ENCODE measurements at regions not wholly inside any gene's neighbourhood (a gene's known extent, or its start where the extent isn't known, plus 50 kb on each side); places are given as distances from the start of the nearest gene placed in this dataset.

DNA sequence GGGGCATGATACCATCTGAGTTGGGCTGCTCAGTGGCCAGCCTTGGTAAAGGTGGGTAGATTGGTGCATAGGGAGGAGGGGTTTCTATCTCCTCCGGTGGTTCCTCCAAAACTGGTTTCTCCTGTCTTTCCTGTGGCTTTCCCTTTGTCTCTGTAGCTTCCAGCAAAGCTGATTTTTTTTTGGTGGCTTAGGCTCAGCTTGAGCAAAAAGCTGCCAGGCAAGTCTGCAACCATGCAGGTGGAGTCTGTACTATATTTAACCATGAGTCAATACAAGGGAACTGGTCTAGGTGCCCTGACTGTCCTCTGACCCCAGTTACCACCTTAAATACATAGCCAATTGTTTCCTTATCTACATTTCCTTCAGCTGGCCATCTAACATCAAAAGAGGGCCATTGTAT is 64.0 kb upstream of the ZNF681 start:
- Histone ChIP-seq H3K27ac (no peak overlapping the region), H3K9me3 (peaks cover 38 to 52% of the 10 kb centered on the region in 2 donors)
- no peak for TF ChIP-seq POLR2A (IDR thresholded peaks at IDR 0.05)
- TF ChIP-seq, protein P1, sequence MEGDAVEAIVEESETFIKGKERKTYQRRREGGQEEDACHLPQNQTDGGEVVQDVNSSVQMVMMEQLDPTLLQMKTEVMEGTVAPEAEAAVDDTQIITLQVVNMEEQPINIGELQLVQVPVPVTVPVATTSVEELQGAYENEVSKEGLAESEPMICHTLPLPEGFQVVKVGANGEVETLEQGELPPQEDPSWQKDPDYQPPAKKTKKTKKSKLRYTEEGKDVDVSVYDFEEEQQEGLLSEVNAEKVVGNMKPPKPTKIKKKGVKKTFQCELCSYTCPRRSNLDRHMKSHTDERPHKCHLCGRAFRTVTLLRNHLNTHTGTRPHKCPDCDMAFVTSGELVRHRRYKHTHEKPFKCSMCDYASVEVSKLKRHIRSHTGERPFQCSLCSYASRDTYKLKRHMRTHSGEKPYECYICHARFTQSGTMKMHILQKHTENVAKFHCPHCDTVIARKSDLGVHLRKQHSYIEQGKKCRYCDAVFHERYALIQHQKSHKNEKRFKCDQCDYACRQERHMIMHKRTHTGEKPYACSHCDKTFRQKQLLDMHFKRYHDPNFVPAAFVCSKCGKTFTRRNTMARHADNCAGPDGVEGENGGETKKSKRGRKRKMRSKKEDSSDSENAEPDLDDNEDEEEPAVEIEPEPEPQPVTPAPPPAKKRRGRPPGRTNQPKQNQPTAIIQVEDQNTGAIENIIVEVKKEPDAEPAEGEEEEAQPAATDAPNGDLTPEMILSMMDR (IDR thresholded peaks at IDR 0.05): no peak
- TF ChIP-seq EP300 (IDR thresholded peaks at IDR 0.05; ENCODE audit: low read depth): no peak
- no peak for TF ChIP-seq POLR2AphosphoS5 (IDR thresholded peaks at IDR 0.05)

DNA sequence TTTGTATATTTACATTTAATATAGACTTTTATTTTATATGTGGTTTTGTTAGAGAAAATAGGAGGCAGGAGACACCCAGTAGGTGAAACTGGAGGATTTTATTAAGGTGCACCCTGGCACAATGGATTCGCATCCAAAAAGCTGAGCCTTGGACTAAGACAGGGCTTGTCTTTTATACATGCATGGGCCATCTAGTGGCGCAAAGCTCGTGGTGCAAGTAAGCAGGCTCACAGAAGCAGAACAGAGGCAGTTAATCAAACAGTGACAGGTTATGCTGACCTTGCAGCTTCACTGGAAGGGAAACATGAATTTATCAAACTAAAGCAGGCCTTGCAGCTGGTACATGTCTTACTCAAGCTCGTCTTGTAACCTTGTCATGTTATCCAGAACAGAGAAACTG is 58.8 kb upstream of the ZNF681 start:
- Histone ChIP-seq H3K4me1 (no peaks in the 10 kb centered on the region), H3K27me3 (no peaks in the 10 kb centered on the region), H3K36me3 (no peaks in the 10 kb centered on the region), H3K9me3 (peaks cover 11 to 24% of the 10 kb centered on the region in 2 donors), H3K4me3 (no peak overlapping the region), H3K27ac (no peak overlapping the region)
- in situ Hi-C loops (cut with MboI; ENCODE audit: low pct_ligation_motif_present in 1 of 4, low pct_unique_long_range_greater_than_20kb in 1 of 4, low sequenced_read_pairs in 3 of 4): no loop called here
- WGBS, 2 donors (ENCODE audit: low coverage in 1 of 2): 71 to 81% methylated on average over 3 to 4 of the region's 4 CpGs
- TF ChIP-seq, protein P1 (IDR thresholded peaks at IDR 0.05): peak in 3 of 5 experiments; percentile 30 to 37 (median 34)
- no peak for TF ChIP-seq POLR2AphosphoS5 (IDR thresholded peaks at IDR 0.05)
- peak; percentile 28 for DNase-seq
- intact Hi-C loops (cut with DNase I; ENCODE audit: low total_unique reads): no loop called here

More for the DNA sequence above, 64.0 kb upstream of the ZNF681 start:
- in situ Hi-C loops (cut with MboI; ENCODE audit: low pct_ligation_motif_present in 1 of 4, low pct_unique_long_range_greater_than_20kb in 1 of 4, low sequenced_read_pairs in 3 of 4) (no loop called here), intact Hi-C loops (cut with DNase I; ENCODE audit: low total_unique reads) (no loop called here)
- H3K36me3 ChIP-seq: peaks cover 0 to 4% (median 0%) of the 10 kb centered on the region in 4 donors
- DNase-seq: no peak
- H3K4me3 ChIP-seq: no peak overlapping the region
- H3K4me1 ChIP-seq: no peaks in the 10 kb centered on the region
- WGBS, 2 donors (ENCODE audit: low coverage in 1 of 2): 61% methylated on average over 1 of the region's 1 CpG; no CpG with 5 or more reads in 1 of the 2 donors
- no peaks in the 10 kb centered on the region for H3K27me3 ChIP-seq

DNA sequence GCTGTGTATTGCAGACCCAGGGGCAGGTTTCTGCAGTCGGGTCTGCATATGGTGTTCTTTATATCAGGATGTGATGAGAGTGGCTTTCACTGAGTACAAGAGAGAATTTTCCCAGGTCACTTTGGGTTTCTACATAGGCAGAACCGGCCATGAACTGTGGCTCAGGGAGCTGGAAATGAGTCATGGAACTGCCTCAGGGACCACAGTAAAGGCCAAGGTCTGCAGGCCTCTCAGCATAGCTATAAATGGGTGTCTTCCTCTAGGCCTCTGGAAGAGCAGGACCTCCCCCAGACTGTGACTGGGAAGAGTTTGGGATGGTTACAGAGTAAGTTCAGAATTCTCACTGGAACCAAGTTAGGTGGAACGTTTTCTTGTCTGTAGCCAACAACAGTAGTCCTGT is 51.8 kb upstream of the ZNF681 start:
- intact Hi-C loops (cut with DNase I; ENCODE audit: low total_unique reads): no loop called here
- 0 to 60% methylated on average over 1 to 3 of the region's 3 CpGs for WGBS, 2 donors (ENCODE audit: low coverage in 1 of 2)

More for the DNA sequence above, 51.8 kb upstream of the ZNF681 start:
- H3K9me3 ChIP-seq: peaks cover 0 to 3% of the 10 kb centered on the region in 2 donors
- no peak for DNase-seq
- no peak overlapping the region for H3K4me3 ChIP-seq
- TF ChIP-seq EP300 (IDR thresholded peaks at IDR 0.05; ENCODE audit: low read depth) (no peak), POLR2AphosphoS5 (IDR thresholded peaks at IDR 0.05) (no peak), POLR2A (IDR thresholded peaks at IDR 0.05) (no peak)
- TF ChIP-seq, protein P1 (IDR thresholded peaks at IDR 0.05): no peak
- H3K36me3 ChIP-seq: peaks cover 0 to 5% (median 2%) of the 10 kb centered on the region in 4 donors
- in situ Hi-C loops (cut with MboI; ENCODE audit: low pct_ligation_motif_present in 1 of 4, low pct_unique_long_range_greater_than_20kb in 1 of 4, low sequenced_read_pairs in 3 of 4): no loop called here
- H3K27me3 ChIP-seq: no peaks in the 10 kb centered on the region
- H3K27ac ChIP-seq: no peak overlapping the region
- no peaks in the 10 kb centered on the region for H3K4me1 ChIP-seq

All from transverse colon (tissue), 4 donors.